GM12878 (cell line): ENCODE measurements at regions not wholly inside any gene's neighbourhood (a gene's known extent, or its start where the extent isn't known, plus 50 kb on each side); places are given as distances from the start of the nearest gene placed in this dataset.

ENCODE experiments used
- GABPA ChIP-seq: IDR thresholded peaks from 2 replicates; pipeline ENCODE4 v1.6.1; 2014; ENCODE audit warnings: antibody characterized with exemption, low read depth, mild to moderate bottlenecking, inconsistent platforms
- MTA2 ChIP-seq: fragments of 450-650 bp; IDR thresholded peaks from 2 replicates; pipeline ENCODE4 v1.6.1; 2016; ENCODE audit warnings: low read depth, mild to moderate bottlenecking, moderate library complexity
- POLR2A ChIP-seq: IDR thresholded peaks from 2 replicates; pipeline ENCODE4 v1.6.1; 2011; ENCODE audit warnings: low read depth, mild to moderate bottlenecking, low read length
- SMAD1 ChIP-seq: fragments of 450-650 bp; IDR thresholded peaks from 2 replicates; pipeline ENCODE4 v1.6.1; 2018; ENCODE audit warnings: mild to moderate bottlenecking, low read depth; ENCODE audit not compliant: partially characterized antibody
- STAT1 ChIP-seq: fragments of 450-650 bp; conservative IDR thresholded peaks from 2 replicates; pipeline ENCODE4 v1.6.1; 2014; ENCODE audit warnings: antibody characterized with exemption, mild to moderate bottlenecking
- ZSCAN29 ChIP-seq: fragments of 450-650 bp; IDR thresholded peaks from 2 replicates; pipeline ENCODE4 v1.6.1; 2017; ENCODE audit warnings: mild to moderate bottlenecking, moderate library complexity
- ZZZ3 ChIP-seq: IDR thresholded peaks from 2 replicates; pipeline ENCODE4 v1.6.1; 2011; ENCODE audit warnings: low read depth; ENCODE audit not compliant: control insufficient read depth, insufficient read length
- TF ChIP-seq, protein P1 (sequence below), 3 experiments: IDR thresholded peaks in 2 of 3; conservative IDR thresholded peaks in 1 of 3; 2 replicates each; pipeline ENCODE4 v1.5.1; 2011; ENCODE audit warnings: low read depth in 3 of 3, low read length in 3 of 3, mild to moderate bottlenecking in 3 of 3, control low read depth in 2 of 3, moderate library complexity in 2 of 3, inconsistent platforms in 1 of 3, mixed read lengths in 1 of 3; ENCODE audit not compliant: control insufficient read depth in 2 of 3, insufficient read depth in 1 of 3; ENCODE audit errors: extremely low read depth in 1 of 3

DNA sequence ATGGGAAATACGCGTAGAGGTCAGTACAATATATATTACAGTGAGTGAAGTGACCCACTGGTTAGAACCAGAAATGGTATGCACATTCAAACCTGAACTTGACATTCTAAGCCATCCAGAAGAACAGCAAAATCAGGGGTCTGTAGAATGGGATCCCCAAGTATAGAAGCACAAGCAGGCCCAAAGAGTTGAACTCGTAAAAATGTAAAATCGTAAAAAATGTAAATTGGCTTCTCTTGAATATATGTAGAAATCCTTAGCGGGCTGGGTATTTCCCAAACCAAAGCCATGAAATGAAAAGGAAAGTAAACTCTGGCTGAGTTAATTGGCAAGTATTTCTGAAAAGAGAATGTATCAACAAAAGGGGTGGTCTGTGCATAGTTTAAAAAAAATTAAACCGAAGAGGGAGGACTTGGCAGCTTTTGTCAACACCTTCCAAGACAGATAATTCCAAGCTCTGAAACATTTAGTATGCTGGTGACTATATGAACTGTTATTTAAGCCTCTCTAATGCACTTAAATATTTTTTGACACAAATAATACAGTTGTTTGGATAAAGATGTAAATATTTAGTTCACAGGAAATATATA lies 1505.6 kb upstream of the FLRT2 start:
- TF ChIP-seq ZZZ3 (no peak), ZSCAN29 (no peak), STAT1 (no peak), SMAD1 (no peak), GABPA (no peak), MTA2 (no peak), POLR2A (no peak)
- TF ChIP-seq, protein P1, sequence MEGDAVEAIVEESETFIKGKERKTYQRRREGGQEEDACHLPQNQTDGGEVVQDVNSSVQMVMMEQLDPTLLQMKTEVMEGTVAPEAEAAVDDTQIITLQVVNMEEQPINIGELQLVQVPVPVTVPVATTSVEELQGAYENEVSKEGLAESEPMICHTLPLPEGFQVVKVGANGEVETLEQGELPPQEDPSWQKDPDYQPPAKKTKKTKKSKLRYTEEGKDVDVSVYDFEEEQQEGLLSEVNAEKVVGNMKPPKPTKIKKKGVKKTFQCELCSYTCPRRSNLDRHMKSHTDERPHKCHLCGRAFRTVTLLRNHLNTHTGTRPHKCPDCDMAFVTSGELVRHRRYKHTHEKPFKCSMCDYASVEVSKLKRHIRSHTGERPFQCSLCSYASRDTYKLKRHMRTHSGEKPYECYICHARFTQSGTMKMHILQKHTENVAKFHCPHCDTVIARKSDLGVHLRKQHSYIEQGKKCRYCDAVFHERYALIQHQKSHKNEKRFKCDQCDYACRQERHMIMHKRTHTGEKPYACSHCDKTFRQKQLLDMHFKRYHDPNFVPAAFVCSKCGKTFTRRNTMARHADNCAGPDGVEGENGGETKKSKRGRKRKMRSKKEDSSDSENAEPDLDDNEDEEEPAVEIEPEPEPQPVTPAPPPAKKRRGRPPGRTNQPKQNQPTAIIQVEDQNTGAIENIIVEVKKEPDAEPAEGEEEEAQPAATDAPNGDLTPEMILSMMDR (IDR thresholded peaks at IDR 0.05 in 2 of 3, conservative IDR thresholded peaks at IDR 0.05 in 1 of 3; ENCODE audit: control insufficient read depth in 2 of 3, extremely low read depth in 1 of 3, insufficient read depth in 1 of 3, low read depth in 3 of 3, low read length in 3 of 3), result no peak
